Suprapubic skin (tissue), 3 donors: ENCODE measurements at regions not wholly inside any gene's neighbourhood (a gene's known extent, or its start where the extent isn't known, plus 50 kb on each side); places are given as distances from the start of the nearest gene placed in this dataset.

ENCODE experiments used
- CTCF ChIP-seq, 2 donors: fragments of 200-600 bp in 1 of 2; fragments of 450-650 bp in 1 of 2; sonication (generic) in 1 of 2; IDR thresholded peaks; one replicate each; pipeline ENCODE4 v1.5.1; 2016 to 2019; ENCODE audit warnings: antibody characterized with exemption in 2 of 2, mild to moderate bottlenecking in 1 of 2, moderate library complexity in 1 of 2
- POLR2A ChIP-seq, 2 donors: fragments of 450-650 bp; IDR thresholded peaks; one replicate each; pipeline ENCODE4 v1.6.1; 2017; ENCODE audit warnings: antibody characterized with exemption in 2 of 2, mild to moderate bottlenecking in 2 of 2, moderate library complexity in 2 of 2

- no peak for TF ChIP-seq POLR2A (IDR thresholded peaks at IDR 0.05)
- TF ChIP-seq CTCF (IDR thresholded peaks at IDR 0.05): no peak
Measured at GRCh38 chr3:194267744-194268653, 83.1 kb downstream of the CPN2 start.
